NT2/D1 (cell line): ENCODE measurements at regions not wholly inside any gene's neighbourhood (a gene's known extent, or its start where the extent isn't known, plus 50 kb on each side); places are given as distances from the start of the nearest gene placed in this dataset.

ENCODE experiments used
- SUZ12 ChIP-seq: IDR thresholded peaks from 2 replicates; pipeline ENCODE4 v1.6.1; 2011; ENCODE audit not compliant: insufficient read length, insufficient read depth; ENCODE audit errors: extremely low read depth
- YY1 ChIP-seq: IDR thresholded peaks from 2 replicates; pipeline ENCODE4 v1.6.1; 2011; ENCODE audit not compliant: insufficient read length, insufficient read depth
- ZNF274 ChIP-seq: IDR thresholded peaks from 2 replicates; pipeline ENCODE4 v1.6.1; 2011; ENCODE audit warnings: mild to moderate bottlenecking, low read depth, low read length

GRCh38 chr2:145157741-145158591 lies 638.0 kb upstream of the ZEB2 start:
- TF ChIP-seq ZNF274 (no peak), YY1 (no peak), SUZ12 (no peak)
